Kasumi-1 (cell line): ENCODE measurements at regions not wholly inside any gene's neighbourhood (a gene's known extent, or its start where the extent isn't known, plus 50 kb on each side); places are given as distances from the start of the nearest gene placed in this dataset.

Experiments used
- DNase-seq, 2 experiments: peaks; one replicate each; lab custom pipeline; 2025; lab: John Stamatoyannopoulos, UW

GRCh38 chr15:95448531-95449229 is 881.8 kb upstream of the NR2F2 start:
- DNase-seq: no peak

DNA sequence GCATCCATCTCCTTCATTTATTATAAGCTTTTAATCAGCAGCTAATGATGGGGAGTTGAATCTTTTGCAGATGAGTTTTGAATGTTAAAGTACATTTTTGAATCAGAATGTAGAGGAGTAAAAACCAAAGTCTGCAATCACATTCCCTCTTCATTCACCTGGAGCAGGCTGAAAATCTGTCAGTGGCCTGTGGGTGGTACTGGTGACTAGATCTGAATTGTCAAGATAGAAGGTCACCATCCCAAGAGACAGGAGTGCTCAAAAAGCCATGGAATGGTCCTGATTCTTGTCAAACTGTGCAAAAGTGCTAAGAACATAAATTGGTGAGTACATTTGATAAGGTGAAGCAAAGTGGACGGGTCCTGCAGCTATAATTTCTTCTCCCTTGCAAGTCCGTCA is 881.3 kb upstream of the NR2F2 start:
- DNase-seq: no peak

DNA sequence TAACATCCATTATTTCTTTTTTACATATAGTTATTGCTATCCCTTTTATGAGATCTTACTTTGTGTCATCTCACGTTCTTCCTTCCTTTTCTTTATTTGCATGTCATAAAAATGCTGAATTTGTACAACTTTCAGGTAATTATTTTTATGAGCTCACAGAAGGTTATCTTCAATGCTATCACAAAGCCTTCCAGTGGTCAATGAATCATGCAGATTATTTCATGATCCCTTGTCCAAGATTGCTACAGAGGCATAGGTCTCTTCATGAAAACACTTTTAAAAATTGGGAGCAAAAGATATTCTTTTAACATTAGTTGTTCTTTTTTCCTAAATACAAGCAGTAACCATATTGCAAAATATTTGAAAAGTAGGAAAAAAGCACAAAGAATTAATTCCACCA is 880.1 kb upstream of the NR2F2 start:
- no peak for DNase-seq

- DNase-seq: no peak
Observed at GRCh38 chr15:95451938-95452337, 878.6 kb upstream of the NR2F2 start.

DNA sequence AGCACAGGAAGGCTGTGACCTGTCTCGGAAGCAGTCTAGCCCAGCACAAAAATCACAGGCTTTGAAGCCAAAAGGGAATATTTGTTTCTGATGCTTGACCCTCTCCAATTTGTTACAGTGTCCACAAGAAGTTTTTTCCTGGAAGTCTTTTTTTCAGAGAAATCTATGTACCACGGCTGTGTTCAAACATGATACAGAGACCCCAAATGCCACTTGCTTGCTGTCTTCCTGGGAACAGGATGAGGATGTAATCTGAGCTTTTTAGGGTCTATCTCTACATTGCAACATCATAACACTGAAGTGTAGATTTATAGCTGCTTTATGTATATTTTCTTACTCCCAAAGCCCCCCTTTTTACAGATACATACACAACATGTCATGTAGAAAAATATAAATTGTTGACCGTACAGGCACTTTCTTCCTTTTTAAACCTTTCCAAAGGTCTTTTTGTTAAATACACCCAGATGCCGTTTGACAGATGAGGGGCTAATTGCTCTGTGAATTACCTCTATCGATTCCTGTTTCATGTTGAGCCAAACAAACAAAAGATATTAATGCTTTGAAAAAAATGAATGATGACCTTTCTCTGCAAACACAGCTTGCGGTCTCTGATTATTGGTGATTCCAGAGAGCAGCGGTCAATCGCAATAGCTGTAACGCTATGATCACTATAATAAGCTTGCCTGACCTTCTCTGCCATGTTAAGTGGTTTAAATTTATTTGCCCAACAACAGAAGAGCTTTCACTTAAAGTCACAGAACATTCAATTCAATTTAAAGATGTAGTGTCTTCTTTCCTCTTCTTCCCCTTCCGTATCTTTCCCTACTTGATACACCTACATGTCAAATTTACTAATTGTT is 875.9 kb upstream of the NR2F2 start:
- no peak for DNase-seq

DNA sequence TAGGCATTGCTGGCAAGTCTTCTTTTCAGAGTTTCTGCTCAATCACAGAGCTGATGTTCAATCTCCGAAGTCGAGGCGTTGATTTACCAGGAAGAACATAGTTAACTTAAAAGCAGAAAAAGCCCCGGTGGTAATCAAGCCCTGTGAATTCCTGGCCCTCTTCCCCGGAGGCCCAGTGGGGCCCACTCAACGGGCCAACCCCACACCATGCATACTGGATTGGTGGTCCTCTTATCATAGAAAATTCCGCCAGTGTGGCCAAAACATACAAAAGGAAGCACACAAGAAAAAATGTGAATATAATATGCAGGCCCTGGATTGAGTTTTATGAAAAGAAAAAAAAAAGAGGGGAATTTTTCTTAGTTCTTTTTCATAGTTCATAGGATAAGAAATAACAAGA is 873.0 kb upstream of the NR2F2 start:
- DNase-seq: no peak

DNA sequence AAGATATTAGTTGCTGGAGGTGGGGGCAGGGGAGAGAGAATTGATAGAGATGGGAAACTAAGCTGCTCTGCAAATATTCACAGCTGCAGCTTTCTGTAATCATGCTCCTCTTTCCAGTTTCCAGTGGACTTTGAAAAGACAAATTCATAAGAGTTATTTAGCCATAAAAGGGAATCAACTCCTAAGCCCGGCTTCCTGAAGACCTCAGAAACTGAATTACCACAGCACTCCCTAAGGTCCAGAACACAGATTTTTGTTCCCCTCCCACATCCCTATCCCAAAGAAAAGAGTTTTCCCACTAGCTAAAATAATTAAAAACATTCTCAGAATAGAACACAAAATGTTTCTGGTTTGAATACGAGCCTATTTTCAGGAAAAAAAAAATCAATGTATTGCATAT is 871.8 kb upstream of the NR2F2 start:
- no peak for DNase-seq

GRCh38 chr15:95459273-95459672 is 871.2 kb upstream of the NR2F2 start:
- peak; percentile 3 to 11 for DNase-seq

- no peak for DNase-seq
Observed at GRCh38 chr15:95464509-95464908, 866.0 kb upstream of the NR2F2 start.

- DNase-seq: no peak
Observed at GRCh38 chr15:95468820-95469219, 861.7 kb upstream of the NR2F2 start.

DNA sequence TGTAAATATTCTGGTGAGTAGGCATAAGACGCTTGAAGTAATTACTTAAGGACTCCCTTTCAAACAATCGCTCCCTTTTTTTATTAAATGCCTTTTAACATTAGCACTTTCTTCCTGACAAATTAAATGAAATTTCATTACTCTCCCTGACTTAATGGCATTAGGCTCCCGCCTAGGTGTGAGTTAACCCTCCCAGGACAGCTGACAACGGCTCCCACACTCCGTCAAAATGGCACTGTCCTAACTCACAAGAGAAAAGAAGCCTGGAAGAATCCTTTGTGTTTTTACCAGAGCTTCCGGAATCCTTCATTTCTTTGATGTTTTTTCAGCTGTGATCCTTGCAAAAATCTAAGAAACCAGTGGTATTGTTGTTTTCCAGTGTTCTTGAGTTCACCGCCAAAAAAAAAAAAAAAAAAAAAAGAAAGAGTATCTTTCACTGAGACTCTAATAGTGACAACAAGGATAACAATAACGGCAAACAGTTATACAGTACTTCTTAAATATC is 861.0 kb upstream of the NR2F2 start:
- no peak for DNase-seq

- DNase-seq: no peak
Observed at GRCh38 chr15:95470529-95470928, 860.0 kb upstream of the NR2F2 start.

DNA sequence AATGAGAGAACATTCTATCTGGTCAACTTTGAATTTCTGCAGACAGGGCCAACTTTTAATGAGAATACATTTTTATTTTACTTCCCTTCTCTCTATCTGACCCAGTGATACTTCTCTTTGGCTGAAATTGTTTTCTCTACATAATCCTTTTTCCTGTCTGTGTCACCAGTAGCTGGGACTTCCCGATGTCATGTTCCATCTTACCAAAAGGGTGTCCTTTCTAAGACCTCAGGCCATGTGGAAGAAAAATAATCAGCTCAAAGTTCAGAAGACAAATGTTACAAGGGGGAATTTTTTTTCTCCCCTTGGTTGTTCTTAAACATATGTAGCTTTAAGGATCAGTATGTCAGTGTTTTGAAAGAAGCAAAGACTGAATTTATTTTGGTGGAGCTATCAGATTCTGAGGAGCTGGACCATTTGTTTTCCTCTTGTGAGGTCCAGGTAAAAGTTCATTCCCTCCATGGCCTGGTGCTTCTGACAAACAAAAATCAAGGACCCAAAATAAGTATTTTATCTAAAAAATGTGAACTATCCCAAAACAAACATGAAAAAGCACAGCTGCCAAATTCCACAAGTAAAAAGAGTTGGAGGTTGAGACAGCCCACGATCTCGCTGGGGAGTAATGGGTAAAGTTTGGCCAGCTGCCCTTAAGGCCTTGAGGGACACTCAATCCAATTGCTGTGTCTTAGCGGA is 859.4 kb upstream of the NR2F2 start:
- DNase-seq: no peak

GRCh38 chr15:95471690-95472086 is 858.8 kb upstream of the NR2F2 start:
- DNase-seq: no peak

- DNase-seq: no peak
Observed at GRCh38 chr15:95475067-95475466, 855.4 kb upstream of the NR2F2 start.

- no peak for DNase-seq
Observed at GRCh38 chr15:95479308-95479707, 851.2 kb upstream of the NR2F2 start.

GRCh38 chr15:95485367-95485766 is 845.1 kb upstream of the NR2F2 start:
- DNase-seq: no peak

GRCh38 chr15:95486224-95486623 is 844.3 kb upstream of the NR2F2 start:
- DNase-seq: no peak

DNA sequence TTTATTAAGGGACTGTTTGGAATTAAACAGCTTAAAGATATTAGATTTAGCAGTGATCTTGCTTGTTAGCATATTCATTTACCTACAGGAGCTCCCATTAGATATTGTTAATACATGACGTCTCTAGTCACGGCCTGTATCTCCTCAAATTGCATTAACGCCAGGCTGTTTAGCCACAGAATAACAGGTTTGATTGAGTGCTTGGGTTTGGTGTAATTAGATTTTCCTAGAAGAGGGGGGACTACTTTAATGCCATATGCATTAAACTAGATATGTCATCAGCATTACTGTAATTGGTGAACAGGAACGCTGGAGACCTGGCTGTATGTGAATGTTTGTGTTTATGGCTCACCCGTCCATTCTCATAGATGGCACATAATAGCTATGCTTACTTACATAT is 841.4 kb upstream of the NR2F2 start:
- no peak for DNase-seq

DNA sequence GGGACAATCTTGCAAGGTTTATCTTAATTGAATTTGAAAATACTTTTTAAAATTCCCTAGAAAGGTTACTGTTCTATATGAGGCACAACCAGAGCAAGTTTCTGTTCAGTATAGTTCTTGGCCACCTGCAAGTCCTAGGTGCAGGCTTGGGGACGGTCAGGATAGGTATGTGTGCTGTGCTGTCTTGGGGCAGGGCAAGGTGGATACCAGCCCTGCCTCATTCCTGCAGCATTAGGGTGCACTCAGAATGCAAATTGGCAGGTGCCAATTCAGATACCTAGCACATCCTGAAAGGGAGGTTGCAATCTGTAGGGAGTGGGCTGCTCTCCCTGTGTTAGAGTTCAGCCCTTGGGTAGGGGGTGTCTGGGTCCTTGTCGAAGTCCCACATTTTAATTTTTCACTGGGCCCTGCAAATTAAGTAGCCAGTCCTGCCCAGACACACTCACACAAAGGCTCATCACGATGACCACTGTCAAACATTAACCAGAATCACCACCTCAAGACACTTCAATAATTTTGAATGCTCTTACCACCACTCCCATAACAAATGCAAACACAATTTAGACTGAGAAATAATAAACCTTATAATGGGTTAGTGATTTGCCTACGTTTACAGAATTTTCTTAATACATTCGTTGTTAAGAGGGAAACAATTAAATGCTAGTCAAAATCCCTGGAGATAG is 838.0 kb upstream of the NR2F2 start:
- DNase-seq: no peak

DNA sequence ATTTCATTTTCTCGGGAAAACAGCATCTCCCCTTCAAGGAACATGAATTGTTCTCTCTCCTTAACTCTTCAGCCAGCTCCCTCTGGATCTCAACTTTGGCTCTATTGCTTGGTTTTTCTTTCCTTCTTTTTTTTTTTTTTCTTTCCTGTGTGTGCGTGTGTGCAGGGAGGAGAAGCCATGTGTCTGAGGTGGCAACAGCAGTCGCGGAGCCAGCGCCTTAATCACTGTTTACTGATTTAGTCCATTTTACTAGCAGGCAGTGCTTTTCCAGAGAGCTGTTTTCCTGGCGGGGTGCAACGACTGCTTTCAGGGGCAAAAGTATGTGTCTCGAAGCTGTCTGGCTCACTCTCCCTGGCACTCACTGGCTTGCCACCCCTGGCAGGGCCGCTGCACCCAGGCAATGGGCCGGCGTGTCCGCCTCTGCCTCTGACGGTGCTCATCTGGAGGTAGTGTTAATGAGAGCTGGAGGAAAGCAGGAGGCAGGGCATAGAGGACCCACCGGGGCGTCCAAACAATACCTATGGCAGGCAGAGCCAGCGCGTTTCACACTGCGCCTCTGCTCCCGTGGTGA is 835.4 kb upstream of the NR2F2 start:
- DNase-seq: no peak

- DNase-seq: no peak
Observed at GRCh38 chr15:95497634-95498033, 832.9 kb upstream of the NR2F2 start.
